NT2/D1 (cell line): ENCODE measurements at regions not wholly inside any gene's neighbourhood (a gene's known extent, or its start where the extent isn't known, plus 50 kb on each side); places are given as distances from the start of the nearest gene placed in this dataset.

Experiments used
- YY1 ChIP-seq: IDR thresholded peaks from 2 replicates; pipeline ENCODE4 v1.6.1; 2011; ENCODE audit not compliant: insufficient read length, insufficient read depth
- ZNF274 ChIP-seq: IDR thresholded peaks from 2 replicates; pipeline ENCODE4 v1.6.1; 2011; ENCODE audit warnings: mild to moderate bottlenecking, low read depth, low read length

- no peak for TF ChIP-seq ZNF274
- no peak for TF ChIP-seq YY1
Measured at GRCh38 chr6:168250250-168250649, 69.3 kb downstream of the DACT2 start.
